Transverse colon (tissue), 4 donors: ENCODE measurements at regions not wholly inside any gene's neighbourhood (a gene's known extent, or its start where the extent isn't known, plus 50 kb on each side); places are given as distances from the start of the nearest gene placed in this dataset.

ENCODE experiments used
- DNase-seq: peaks from one replicate; pipeline ENCODE4 v3.0.0-alpha.2; 2019
- H3K27ac ChIP-seq, 4 donors: fragments of 200-600 bp; sonication (generic); 2 replicates each; pipeline ENCODE4 v1.5.1; 2016 to 2018; ENCODE audit warnings: inconsistent platforms in 4 of 4
- H3K27me3 ChIP-seq: fragments of 200-600 bp; sonication (generic); 2 replicates; pipeline ENCODE4 v1.5.1; 2017; ENCODE audit warnings: inconsistent platforms
- H3K36me3 ChIP-seq, 4 donors: fragments of 200-600 bp; sonication (generic); 2 replicates each; pipeline ENCODE4 v1.5.1; 2017 to 2019; ENCODE audit warnings: inconsistent platforms in 4 of 4
- H3K4me1 ChIP-seq, 4 donors: fragments of 200-600 bp; sonication (generic); 2 replicates each; pipeline ENCODE4 v1.5.1; 2017 to 2020; ENCODE audit warnings: inconsistent platforms in 4 of 4
- H3K4me3 ChIP-seq, 4 donors: fragments of 200-600 bp; sonication (generic); 1 replicate in 1 of 4; 2 replicates in 3 of 4; pipeline versions ENCODE4 v1.5.1 to v1.6.1; 2017 to 2019; ENCODE audit warnings: inconsistent platforms in 4 of 4
- H3K9me3 ChIP-seq, 2 donors: fragments of 200-600 bp; sonication (generic); 2 replicates each; pipeline ENCODE4 v1.5.1; 2017 to 2019; ENCODE audit warnings: inconsistent platforms in 2 of 2
- CTCF ChIP-seq, 5 experiments: fragments of 200-600 bp in 3 of 5; fragments of 450-650 bp in 2 of 5; sonication (generic) in 3 of 5; IDR thresholded peaks; 1 replicate in 2 of 5; 2 replicates in 3 of 5; pipeline ENCODE4 v1.5.1; 2016 to 2017; ENCODE audit warnings: antibody characterized with exemption in 5 of 5, inconsistent platforms in 3 of 5, mild to moderate bottlenecking in 2 of 5, moderate library complexity in 1 of 5
- EP300 ChIP-seq: sonication (generic); formaldehyde crosslinking; IDR thresholded peaks from one replicate; pipeline ENCODE4 v1.6.1; 2017; ENCODE audit warnings: antibody characterized with exemption, low read depth
- POLR2A ChIP-seq: fragments of 450-650 bp; IDR thresholded peaks from one replicate; pipeline ENCODE4 v1.6.1; 2016; ENCODE audit warnings: antibody characterized with exemption, mild to moderate bottlenecking, moderate library complexity
- POLR2AphosphoS5 ChIP-seq, 3 donors: sonication (generic); formaldehyde crosslinking; IDR thresholded peaks; one replicate each; pipeline ENCODE4 v1.6.1; 2016; ENCODE audit warnings: antibody characterized with exemption in 3 of 3
- WGBS, 2 donors: methylation state at CpG; one replicate each; pipeline ENCODE4 v1.1.5; 2018; ENCODE audit warnings: low coverage in 1 of 2; 5-methylcytosine and 5-hydroxymethylcytosine counted together
- in situ Hi-C, 4 donors: fragments of 200-750 bp; cut with MboI; loops; one replicate each; pipeline versions ENCODE4 v1.15.0 to v1.15.1; 2017; ENCODE audit warnings: low sequenced_read_pairs in 3 of 4, low pct_ligation_motif_present in 1 of 4, low pct_unique_long_range_greater_than_20kb in 1 of 4
- intact Hi-C: fragments of 100-400 bp; cut with DNase I; formaldehyde crosslinking; loops from one replicate; pipeline ENCODE4 v1.15.1; 2023; ENCODE audit warnings: low total_unique reads

DNA sequence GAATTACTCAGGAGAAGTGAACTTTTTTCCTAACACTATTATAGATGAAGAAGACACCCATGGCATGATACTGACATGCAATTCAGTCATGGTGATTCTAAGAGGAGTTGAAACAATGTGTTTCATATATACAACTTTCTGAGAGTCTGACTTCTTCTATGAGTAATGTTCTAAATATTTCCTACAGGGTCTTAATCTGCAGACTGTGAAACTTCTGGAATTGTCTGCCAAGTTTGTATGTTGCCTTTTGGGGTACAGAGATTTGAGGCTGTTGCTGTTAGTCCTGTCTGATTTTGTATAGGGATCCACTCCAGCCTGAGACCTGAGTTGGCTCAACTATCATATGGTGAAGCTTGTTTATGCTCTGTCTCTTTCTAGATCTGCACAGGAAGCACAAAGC is 160.6 kb upstream of the GATB start:
- Histone ChIP-seq H3K4me3 (no peak overlapping the region), H3K27me3 (no peaks in the 10 kb centered on the region), H3K27ac (no peak overlapping the region), H3K4me1 (no peaks in the 10 kb centered on the region), H3K36me3 (no peaks in the 10 kb centered on the region), H3K9me3 (no peaks in the 10 kb centered on the region)
- in situ Hi-C loops = no loop called here
- TF ChIP-seq POLR2AphosphoS5 (IDR thresholded peaks at IDR 0.05) (no peak), CTCF (IDR thresholded peaks at IDR 0.05) (no peak), EP300 (no peak), POLR2A (no peak)
- intact Hi-C loops = no loop called here
- DNase-seq = no peak

- in situ Hi-C loops = no loop called here
- WGBS, 2 donors = 83 to 100% methylated on average over 1 to 2 of the region's 2 CpGs
- H3K36me3 ChIP-seq = no peaks in the 10 kb centered on the region
- DNase-seq = no peak
- intact Hi-C loops = no loop called here
- H3K27me3 ChIP-seq = no peaks in the 10 kb centered on the region
- no peak for TF ChIP-seq POLR2A
- no peak for TF ChIP-seq CTCF (IDR thresholded peaks at IDR 0.05)
- no peak for TF ChIP-seq POLR2AphosphoS5 (IDR thresholded peaks at IDR 0.05)
- TF ChIP-seq EP300 = no peak
- H3K4me1 ChIP-seq = no peaks in the 10 kb centered on the region
- no peaks in the 10 kb centered on the region for H3K9me3 ChIP-seq
- H3K4me3 ChIP-seq = no peak overlapping the region
- H3K27ac ChIP-seq = no peak overlapping the region
These were observed 156.4 kb upstream of the GATB start for GRCh38 chr4:151917145-151917734.

DNA sequence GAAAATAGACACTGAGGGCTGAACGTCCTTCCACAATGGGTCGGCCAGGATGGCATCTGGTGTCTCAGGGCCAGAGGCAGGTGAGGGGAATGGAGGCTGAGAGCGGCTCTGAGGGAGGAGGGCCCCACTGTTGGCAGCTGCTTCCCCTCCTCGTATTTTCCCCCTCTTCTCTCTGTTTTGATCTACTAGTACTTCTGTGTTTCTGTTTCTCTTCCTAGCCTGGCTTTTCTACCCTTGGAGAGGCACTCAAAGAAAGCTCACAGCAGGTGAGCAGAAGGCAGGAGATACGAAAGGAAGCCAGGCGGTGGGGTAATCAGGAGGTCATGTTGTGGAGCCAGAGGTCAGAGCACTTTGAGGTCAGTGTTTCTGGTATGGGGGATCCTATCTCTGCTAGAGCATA is 151.8 kb upstream of the GATB start:
- TF ChIP-seq POLR2A = no peak
- TF ChIP-seq CTCF (IDR thresholded peaks at IDR 0.05) = no peak
- no peak for TF ChIP-seq EP300
- TF ChIP-seq POLR2AphosphoS5 (IDR thresholded peaks at IDR 0.05) = no peak
- H3K4me3 ChIP-seq = no peak overlapping the region
- in situ Hi-C loops (no loop called here), intact Hi-C loops (no loop called here)
- 65 to 70% methylated on average over 2 to 6 of the region's 6 CpGs for WGBS, 2 donors
- no peaks in the 10 kb centered on the region for H3K9me3 ChIP-seq
- no peak for DNase-seq
- H3K27ac ChIP-seq = no peak overlapping the region
- no peaks in the 10 kb centered on the region for H3K36me3 ChIP-seq
- H3K4me1 ChIP-seq = no peaks in the 10 kb centered on the region
- H3K27me3 ChIP-seq = no peaks in the 10 kb centered on the region

GRCh38 chr4:151911970-151912369 is 151.2 kb upstream of the GATB start:
- Histone ChIP-seq H3K9me3 (no peaks in the 10 kb centered on the region), H3K27me3 (no peaks in the 10 kb centered on the region), H3K4me3 (no peak overlapping the region), H3K4me1 (no peaks in the 10 kb centered on the region), H3K36me3 (no peaks in the 10 kb centered on the region), H3K27ac (no peak overlapping the region)
- DNase-seq = no peak
- in situ Hi-C loops = no loop called here
- intact Hi-C loops = no loop called here
- 90% methylated on average over 2 of the region's 2 CpGs; no CpG with 5 or more reads in 1 of the 2 donors for WGBS, 2 donors
- TF ChIP-seq EP300 (no peak), POLR2A (no peak), POLR2AphosphoS5 (IDR thresholded peaks at IDR 0.05) (no peak), CTCF (IDR thresholded peaks at IDR 0.05) (no peak)
